HAP-1 (cell line): ENCODE measurements at regions not wholly inside any gene's neighbourhood (a gene's known extent, or its start where the extent isn't known, plus 50 kb on each side); places are given as distances from the start of the nearest gene placed in this dataset.

Experiments used
- DNase-seq, 2 experiments: peaks; one replicate each; pipeline ENCODE4 v3.0.0-alpha.2; 2016 to 2020; ENCODE audit warnings: low spot score in 2 of 2
- H3K27me3 ChIP-seq: fragments of 250-450 bp; sonication (Bioruptor Pico); 2 replicates; pipeline ENCODE4 v1.5.1; 2020; ENCODE audit warnings: low read depth, mild to moderate bottlenecking, moderate library complexity
- H3K36me3 ChIP-seq: fragments of 250-450 bp; sonication (Bioruptor Pico); replicated peaks from 2 replicates; pipeline ENCODE4 v1.5.1; 2020; ENCODE audit warnings: mild to moderate bottlenecking
- H3K4me1 ChIP-seq: fragments of 250-450 bp; sonication (Bioruptor Pico); 2 replicates; pipeline ENCODE4 v1.5.1; 2020; ENCODE audit warnings: mild to moderate bottlenecking
- H3K4me3 ChIP-seq: fragments of 250-450 bp; sonication (Bioruptor Pico); 2 replicates; pipeline ENCODE4 v1.5.1; 2020; ENCODE audit warnings: mild to moderate bottlenecking, moderate library complexity
- H3K9me3 ChIP-seq: fragments of 250-450 bp; sonication (Bioruptor Pico); 2 replicates; pipeline ENCODE4 v1.5.1; 2020; ENCODE audit warnings: mild to moderate bottlenecking, moderate library complexity
- in situ Hi-C: fragments of 300-500 bp; cut with MboI; formaldehyde crosslinking; loops from 3 replicates; pipeline ENCODE4 v1.14.3; 2020; ENCODE audit warnings: low sequenced_read_pairs, inconsistent platforms, mixed read lengths

- Histone ChIP-seq H3K27me3 (no peaks in the 10 kb centered on the region), H3K4me1 (no peaks in the 10 kb centered on the region)
- in situ Hi-C loops: no loop called here
Observed at GRCh38 chr6:156392648-156393047, 384.5 kb upstream of the ARID1B start.

GRCh38 chr6:156391977-156392376 is 385.2 kb upstream of the ARID1B start:
- Histone ChIP-seq H3K27me3 (no peaks in the 10 kb centered on the region), H3K4me3 (no peak overlapping the region), H3K9me3 (no peaks in the 10 kb centered on the region), H3K4me1 (no peaks in the 10 kb centered on the region), H3K36me3 (no peaks in the 10 kb centered on the region)
- no peak for DNase-seq
- in situ Hi-C loops: no loop called here

More at GRCh38 chr6:156392648-156393047, 384.5 kb upstream of the ARID1B start:
- Histone ChIP-seq H3K4me3 (no peak overlapping the region), H3K36me3 (no peaks in the 10 kb centered on the region), H3K9me3 (no peaks in the 10 kb centered on the region)
- DNase-seq: no peak

- Histone ChIP-seq H3K9me3 (no peaks in the 10 kb centered on the region), H3K27me3 (no peaks in the 10 kb centered on the region), H3K4me3 (no peak overlapping the region), H3K36me3 (no peaks in the 10 kb centered on the region), H3K4me1 (no peaks in the 10 kb centered on the region)
- no peak for DNase-seq
- in situ Hi-C loops: no loop called here
Observed at GRCh38 chr6:156391061-156391672, 386.0 kb upstream of the ARID1B start.

DNA sequence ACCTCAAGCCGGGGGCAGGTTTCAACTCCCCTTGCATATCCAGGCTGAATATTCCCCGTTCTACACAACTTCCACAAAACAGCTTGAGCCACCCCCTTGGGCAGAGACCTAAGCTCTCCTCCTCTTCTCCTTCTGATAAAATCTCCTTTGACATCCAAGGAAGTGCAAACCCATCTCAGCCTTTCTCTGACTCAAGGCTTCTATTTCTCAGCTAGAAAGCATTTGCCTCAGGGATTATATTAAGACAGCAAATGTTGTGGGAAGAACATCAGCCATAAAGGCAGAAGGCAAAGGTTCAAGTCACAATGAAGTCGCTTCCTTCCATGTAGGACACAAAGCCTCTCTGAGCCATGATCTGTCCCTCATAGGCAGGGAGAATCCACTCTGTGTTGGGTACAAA is 386.6 kb upstream of the ARID1B start:
- in situ Hi-C loops: no loop called here
- Histone ChIP-seq H3K27me3 (no peaks in the 10 kb centered on the region), H3K4me3 (no peak overlapping the region), H3K36me3 (no peaks in the 10 kb centered on the region), H3K9me3 (no peaks in the 10 kb centered on the region), H3K4me1 (no peaks in the 10 kb centered on the region)
- no peak for DNase-seq

GRCh38 chr6:156389296-156389695 is 387.9 kb upstream of the ARID1B start:
- Histone ChIP-seq H3K4me3 (no peak overlapping the region), H3K9me3 (no peaks in the 10 kb centered on the region), H3K27me3 (no peaks in the 10 kb centered on the region), H3K4me1 (no peaks in the 10 kb centered on the region), H3K36me3 (no peaks in the 10 kb centered on the region)
- in situ Hi-C loops: no loop called here
- DNase-seq: no peak

DNA sequence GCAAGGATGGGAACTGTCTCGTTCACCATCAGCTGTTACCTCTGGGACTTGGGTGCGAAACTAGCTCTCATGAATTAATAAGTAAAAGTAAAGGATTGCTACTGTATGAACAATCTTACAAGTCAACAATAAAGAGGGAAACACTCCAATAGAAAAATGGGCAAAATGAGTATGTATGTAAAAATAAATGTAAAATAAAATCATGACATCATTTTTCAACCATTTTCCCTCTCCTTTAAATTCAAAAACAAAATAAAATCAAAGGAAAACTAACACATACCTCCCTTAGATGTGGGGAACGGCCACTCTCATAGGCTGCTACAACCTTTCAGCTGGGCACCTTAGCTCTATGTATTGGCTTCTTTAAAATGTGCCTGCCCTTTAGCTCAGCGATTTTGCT is 389.7 kb upstream of the ARID1B start:
- no peaks in the 10 kb centered on the region for H3K4me1 ChIP-seq
- no peaks in the 10 kb centered on the region for H3K9me3 ChIP-seq
- no peak for DNase-seq
- H3K4me3 ChIP-seq: no peak overlapping the region
- no peaks in the 10 kb centered on the region for H3K27me3 ChIP-seq
- in situ Hi-C loops: no loop called here
- H3K36me3 ChIP-seq: no peaks in the 10 kb centered on the region

DNA sequence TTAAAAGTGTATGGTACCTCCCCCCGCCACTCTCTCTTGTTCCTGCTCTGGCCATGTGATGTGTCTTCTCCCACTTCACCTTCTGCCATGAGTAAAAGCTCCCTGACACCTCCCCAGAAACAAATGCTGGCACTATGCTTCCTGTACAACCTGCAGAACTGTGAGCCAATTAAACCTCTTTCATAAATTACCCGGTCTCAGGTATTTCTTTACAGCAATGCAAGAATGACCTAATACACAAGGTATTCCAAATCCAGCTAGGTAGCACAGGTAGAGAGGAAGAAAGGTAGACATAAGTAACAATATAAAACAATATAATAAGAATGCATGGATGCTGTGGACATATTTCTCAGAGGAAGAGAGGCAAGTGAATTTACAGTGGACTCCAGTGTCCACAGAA is 394.1 kb upstream of the ARID1B start:
- in situ Hi-C loops: no loop called here

DNA sequence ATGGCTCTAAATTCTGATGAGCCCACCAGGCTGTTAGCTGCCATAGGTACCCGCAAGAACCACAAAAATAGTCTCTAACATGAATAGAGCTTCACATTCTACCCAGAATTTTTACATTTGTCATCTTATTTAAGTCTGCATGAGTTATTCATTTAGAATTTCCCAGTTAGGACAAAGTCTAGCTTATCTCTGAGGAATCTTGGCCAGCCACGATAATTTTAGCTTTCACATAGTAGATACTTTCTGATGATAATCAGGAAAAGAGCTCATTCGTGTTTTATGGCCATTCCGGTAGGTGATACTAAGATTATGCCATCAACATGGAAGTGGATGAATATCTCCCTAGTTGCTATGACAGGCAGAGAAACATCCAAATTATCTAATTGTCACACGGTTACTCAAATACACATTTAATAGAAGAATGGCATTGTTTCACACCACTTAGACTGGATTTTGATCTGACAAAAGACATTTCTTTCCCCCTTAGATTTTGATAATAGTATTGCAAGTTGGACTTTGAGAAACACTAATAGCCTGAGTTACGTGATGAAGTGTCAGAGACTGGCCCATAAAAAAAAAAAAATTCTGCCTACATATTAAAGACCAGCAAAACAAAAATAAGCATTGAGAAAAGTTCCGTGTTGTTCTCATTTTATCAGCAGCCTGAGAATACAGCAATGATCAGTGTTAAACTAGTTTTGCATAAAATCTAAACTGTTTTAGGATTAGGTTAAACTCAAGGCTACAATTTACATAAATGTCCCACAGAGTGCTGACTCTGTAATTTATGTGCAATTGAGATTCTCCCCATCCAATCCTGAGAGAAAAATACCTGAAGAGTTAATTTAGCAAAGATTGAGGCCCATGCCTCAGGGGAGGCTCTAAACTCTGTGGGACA is 397.5 kb upstream of the ARID1B start:
- DNase-seq: peak; percentile 30 to 59
- H3K9me3 ChIP-seq: no peaks in the 10 kb centered on the region
- H3K27me3 ChIP-seq: no peaks in the 10 kb centered on the region
- H3K36me3 ChIP-seq: no peaks in the 10 kb centered on the region
- H3K4me1 ChIP-seq: peaks cover 12% of the 10 kb centered on the region
- no peak overlapping the region for H3K4me3 ChIP-seq
- in situ Hi-C loops: no loop called here

More for the DNA sequence above, 394.1 kb upstream of the ARID1B start:
- Histone ChIP-seq H3K27me3 (no peaks in the 10 kb centered on the region), H3K36me3 (no peaks in the 10 kb centered on the region), H3K9me3 (no peaks in the 10 kb centered on the region), H3K4me1 (peaks cover 12% of the 10 kb centered on the region), H3K4me3 (no peak overlapping the region)
- no peak for DNase-seq

DNA sequence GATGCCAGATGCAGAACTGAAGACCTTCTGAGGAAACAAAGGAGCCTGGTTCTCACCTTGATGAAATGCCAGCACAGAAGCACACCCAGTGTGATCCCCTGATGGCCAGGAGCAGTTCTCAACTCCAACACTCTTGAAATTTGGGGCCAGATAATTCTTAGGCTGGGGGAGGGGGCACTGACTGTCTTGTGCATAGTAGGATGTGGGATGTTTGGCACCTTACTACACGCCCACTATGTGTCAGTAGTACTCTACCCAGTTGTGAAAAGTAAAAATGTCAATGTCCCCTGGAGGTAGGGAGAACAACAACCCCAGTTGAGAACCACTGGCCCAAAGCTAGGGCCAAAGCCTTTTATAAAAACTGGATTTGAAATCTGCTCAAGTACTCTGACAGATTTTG is 398.3 kb upstream of the ARID1B start:
- Histone ChIP-seq H3K27me3 (no peaks in the 10 kb centered on the region), H3K36me3 (no peaks in the 10 kb centered on the region), H3K9me3 (no peaks in the 10 kb centered on the region), H3K4me1 (peaks cover 12% of the 10 kb centered on the region), H3K4me3 (no peak overlapping the region)
- no peak for DNase-seq
- in situ Hi-C loops: no loop called here

DNA sequence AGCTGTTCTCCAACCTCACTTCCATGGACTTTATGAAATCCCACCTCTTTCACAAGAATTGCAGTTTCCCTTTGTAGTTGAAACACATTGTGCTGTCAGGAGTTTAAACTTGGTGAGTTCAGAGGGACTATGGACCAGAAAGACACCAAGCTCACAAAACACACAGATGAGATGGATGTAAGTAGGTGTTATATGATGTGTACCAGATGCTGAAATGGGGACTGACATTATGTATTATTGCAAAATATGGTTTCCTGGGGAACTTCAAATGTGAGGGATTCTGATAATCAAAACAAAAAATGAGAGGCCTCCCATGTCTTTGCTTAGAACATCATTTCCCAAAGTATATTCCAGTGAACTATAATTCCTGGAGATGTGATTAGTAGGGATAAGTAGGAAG is 401.1 kb upstream of the ARID1B start:
- Histone ChIP-seq H3K9me3 (no peaks in the 10 kb centered on the region), H3K4me1 (peaks cover 12% of the 10 kb centered on the region), H3K4me3 (no peak overlapping the region), H3K27me3 (no peaks in the 10 kb centered on the region), H3K36me3 (no peaks in the 10 kb centered on the region)
- in situ Hi-C loops: no loop called here
- DNase-seq: no peak

- Histone ChIP-seq H3K9me3 (no peaks in the 10 kb centered on the region), H3K27me3 (no peaks in the 10 kb centered on the region), H3K36me3 (no peaks in the 10 kb centered on the region), H3K4me3 (no peak overlapping the region), H3K4me1 (no peaks in the 10 kb centered on the region)
- DNase-seq: peak in 1 of 2 experiments; percentile 40
- in situ Hi-C loops: no loop called here
Observed at GRCh38 chr6:156359912-156360311, 417.3 kb upstream of the ARID1B start.

DNA sequence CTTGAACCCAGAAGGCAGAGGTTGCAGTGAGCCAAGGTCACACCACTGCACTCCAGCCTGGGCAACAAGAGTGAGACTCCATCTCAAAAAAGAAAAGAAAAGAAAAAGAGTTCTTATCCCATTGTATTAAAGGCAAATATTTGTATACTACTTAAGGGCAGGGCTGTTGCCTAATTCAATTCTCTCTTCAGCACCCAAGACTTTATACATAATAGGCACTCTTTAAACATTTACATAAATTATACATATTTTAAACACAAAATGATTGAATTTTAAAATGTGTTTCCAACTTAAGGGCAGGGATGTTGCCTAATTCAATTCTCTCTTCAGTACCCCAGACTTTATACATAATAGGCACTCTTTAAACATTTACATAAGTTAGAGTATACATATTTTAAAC is 424.3 kb upstream of the ARID1B start:
- H3K27me3 ChIP-seq: peaks cover 4% of the 10 kb centered on the region; the same call in 1 of the 2 replicates
- no peaks in the 10 kb centered on the region for H3K9me3 ChIP-seq
- no peaks in the 10 kb centered on the region for H3K36me3 ChIP-seq
- in situ Hi-C loops: no loop called here
- H3K4me3 ChIP-seq: no peak overlapping the region
- DNase-seq: no peak
- H3K4me1 ChIP-seq: no peaks in the 10 kb centered on the region

DNA sequence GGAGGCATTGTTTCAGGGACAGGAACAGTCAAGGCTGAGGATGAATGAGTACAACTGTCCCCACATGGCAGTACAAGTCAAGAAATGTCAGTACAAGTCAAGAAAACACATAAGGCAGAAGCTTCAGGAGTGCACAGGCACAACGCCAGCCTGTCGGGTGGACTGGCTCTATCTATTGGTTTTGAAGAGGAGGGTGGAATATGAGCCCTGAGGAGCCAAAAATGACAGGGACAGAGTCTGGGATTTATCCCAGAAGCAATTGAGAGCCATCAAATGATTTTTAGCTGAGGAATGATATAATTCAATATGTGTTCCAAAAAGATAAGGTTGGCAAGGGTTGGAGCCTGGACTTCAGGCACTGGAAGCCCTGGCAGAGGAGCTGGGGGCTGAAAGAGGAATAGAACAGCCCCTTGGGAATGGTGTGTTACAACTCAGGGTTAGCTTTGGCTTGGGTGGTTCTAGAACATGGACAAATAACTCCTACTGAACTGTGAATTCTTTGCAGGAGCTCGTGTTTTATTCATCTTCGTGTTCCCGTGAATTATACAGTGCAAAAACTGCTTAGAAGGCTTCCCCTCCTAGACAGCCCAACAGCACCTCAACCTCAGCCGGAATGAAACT is 425.7 kb upstream of the ARID1B start:
- in situ Hi-C loops: no loop called here
- peaks cover 3% of the 10 kb centered on the region; the same call in 1 of the 2 replicates for H3K4me1 ChIP-seq
- no peaks in the 10 kb centered on the region for H3K9me3 ChIP-seq
- H3K4me3 ChIP-seq: no peak overlapping the region
- peaks cover 4% of the 10 kb centered on the region; the same call in 1 of the 2 replicates for H3K27me3 ChIP-seq
- no peaks in the 10 kb centered on the region for H3K36me3 ChIP-seq
- no peak for DNase-seq

GRCh38 chr6:156350337-156350736 is 426.8 kb upstream of the ARID1B start:
- Histone ChIP-seq H3K9me3 (no peaks in the 10 kb centered on the region), H3K27me3 (peaks cover 4% of the 10 kb centered on the region; the same call in 1 of the 2 replicates), H3K36me3 (no peaks in the 10 kb centered on the region), H3K4me3 (no peak overlapping the region), H3K4me1 (peaks cover 3% of the 10 kb centered on the region; the same call in 1 of the 2 replicates)
- no peak for DNase-seq
- in situ Hi-C loops: no loop called here
